Prostate gland (tissue), 2 donors: ENCODE measurements at regions not wholly inside any gene's neighbourhood (a gene's known extent, or its start where the extent isn't known, plus 50 kb on each side); places are given as distances from the start of the nearest gene placed in this dataset.

ENCODE experiments used
- POLR2A ChIP-seq: fragments of 450-650 bp; IDR thresholded peaks from one replicate; pipeline ENCODE4 v1.6.1; 2016; ENCODE audit warnings: antibody characterized with exemption, mild to moderate bottlenecking
- POLR2AphosphoS5 ChIP-seq: sonication (generic); formaldehyde crosslinking; IDR thresholded peaks from one replicate; pipeline ENCODE4 v1.6.1; 2017; ENCODE audit warnings: antibody characterized with exemption
- TF ChIP-seq, protein P1 (sequence below), 4 experiments: fragments of 200-600 bp in 2 of 4; fragments of 450-650 bp in 2 of 4; sonication (generic) in 2 of 4; IDR thresholded peaks; 1 replicate in 3 of 4; 2 replicates in 1 of 4; pipeline ENCODE4 v1.5.1; 2016 to 2019; ENCODE audit warnings: antibody characterized with exemption in 4 of 4, mild to moderate bottlenecking in 2 of 4, moderate library complexity in 2 of 4

DNA sequence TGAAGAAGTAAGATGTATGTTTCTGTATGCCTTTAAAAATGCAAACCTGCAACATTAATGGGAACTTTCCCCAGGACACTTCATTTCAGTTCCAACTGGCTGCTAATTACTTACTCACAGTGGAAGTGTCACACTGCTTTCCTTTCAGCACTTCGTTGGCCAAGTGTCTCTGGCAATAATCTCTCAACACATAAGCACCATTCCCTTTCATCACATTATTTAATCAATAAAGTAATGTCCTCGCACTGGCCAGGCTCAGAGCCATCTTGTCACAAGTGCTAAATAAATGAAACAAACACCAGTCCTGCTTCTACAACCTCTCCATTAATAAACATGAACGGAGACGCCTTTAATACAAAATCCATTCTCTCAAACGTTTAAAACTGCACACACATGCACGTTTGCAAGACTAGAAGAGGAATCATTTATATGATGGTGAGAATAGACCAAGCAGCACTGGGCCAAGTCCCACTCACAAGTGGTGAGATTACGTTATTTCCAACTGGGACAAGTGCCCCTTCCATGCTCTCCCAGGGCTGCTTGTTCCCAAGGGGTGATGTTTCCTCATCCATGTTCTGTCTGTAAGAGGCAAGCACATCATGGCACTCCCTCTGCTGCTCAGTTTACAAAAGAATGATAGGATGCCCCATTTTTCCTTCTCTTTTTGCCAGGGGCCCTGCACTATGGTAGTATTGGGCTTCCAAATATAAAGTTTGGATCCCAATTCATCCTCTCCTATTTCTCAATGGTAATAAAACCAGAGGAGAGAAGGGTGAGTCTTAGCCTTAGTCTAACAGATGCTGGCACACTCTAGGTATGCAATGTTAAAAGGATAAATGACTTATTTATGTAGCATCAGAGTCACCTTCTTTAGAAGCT, 56.8 kb upstream of the ETAA1 start:
- TF ChIP-seq, protein P1, sequence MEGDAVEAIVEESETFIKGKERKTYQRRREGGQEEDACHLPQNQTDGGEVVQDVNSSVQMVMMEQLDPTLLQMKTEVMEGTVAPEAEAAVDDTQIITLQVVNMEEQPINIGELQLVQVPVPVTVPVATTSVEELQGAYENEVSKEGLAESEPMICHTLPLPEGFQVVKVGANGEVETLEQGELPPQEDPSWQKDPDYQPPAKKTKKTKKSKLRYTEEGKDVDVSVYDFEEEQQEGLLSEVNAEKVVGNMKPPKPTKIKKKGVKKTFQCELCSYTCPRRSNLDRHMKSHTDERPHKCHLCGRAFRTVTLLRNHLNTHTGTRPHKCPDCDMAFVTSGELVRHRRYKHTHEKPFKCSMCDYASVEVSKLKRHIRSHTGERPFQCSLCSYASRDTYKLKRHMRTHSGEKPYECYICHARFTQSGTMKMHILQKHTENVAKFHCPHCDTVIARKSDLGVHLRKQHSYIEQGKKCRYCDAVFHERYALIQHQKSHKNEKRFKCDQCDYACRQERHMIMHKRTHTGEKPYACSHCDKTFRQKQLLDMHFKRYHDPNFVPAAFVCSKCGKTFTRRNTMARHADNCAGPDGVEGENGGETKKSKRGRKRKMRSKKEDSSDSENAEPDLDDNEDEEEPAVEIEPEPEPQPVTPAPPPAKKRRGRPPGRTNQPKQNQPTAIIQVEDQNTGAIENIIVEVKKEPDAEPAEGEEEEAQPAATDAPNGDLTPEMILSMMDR (IDR thresholded peaks at IDR 0.05): no peak
- no peak for TF ChIP-seq POLR2A
- no peak for TF ChIP-seq POLR2AphosphoS5
